H1 (cell line): ENCODE measurements at regions not wholly inside any gene's neighbourhood (a gene's known extent, or its start where the extent isn't known, plus 50 kb on each side); places are given as distances from the start of the nearest gene placed in this dataset.

Experiments
- EP300 ChIP-seq, 2 experiments: IDR thresholded peaks; 1 replicate in 1 of 2; 2 replicates in 1 of 2; pipeline ENCODE4 v1.6.1; 2011 to 2012; ENCODE audit warnings: low read depth in 2 of 2, low read length in 2 of 2, mild to moderate bottlenecking in 2 of 2, borderline replicate concordance in 1 of 2, inconsistent platforms in 1 of 2, moderate library complexity in 1 of 2
- POU5F1 ChIP-seq: IDR thresholded peaks from 2 replicates; pipeline ENCODE4 v1.6.1; 2011; ENCODE audit warnings: low read depth, mild to moderate bottlenecking, low read length, moderate library complexity
- RXRA ChIP-seq: IDR thresholded peaks from 2 replicates; pipeline ENCODE4 v1.6.1; 2011; ENCODE audit warnings: low read depth, mild to moderate bottlenecking, low read length, moderate library complexity; ENCODE audit not compliant: insufficient read depth
- SP4 ChIP-seq: IDR thresholded peaks from 2 replicates; pipeline ENCODE4 v1.6.1; 2012; ENCODE audit warnings: low read length, inconsistent platforms
- TAF1 ChIP-seq: IDR thresholded peaks from 2 replicates; pipeline ENCODE4 v1.6.1; 2011; ENCODE audit warnings: mild to moderate bottlenecking, low read depth, low read length
- TBP ChIP-seq: IDR thresholded peaks from 2 replicates; pipeline ENCODE4 v1.6.1; 2011; ENCODE audit warnings: low read depth, low read length, improper control_type of control experiment

- TF ChIP-seq SP4 (no peak), TBP (no peak), POU5F1 (no peak), EP300 (IDR thresholded peaks at IDR 0.05; ENCODE audit: borderline replicate concordance in 1 of 2, low read depth in 2 of 2, low read length in 2 of 2) (no peak), RXRA (no peak), TAF1 (no peak)
These were observed 272.0 kb upstream of the KLF6 start (continued) for GRCh38 chr10:4057021-4057420.
